ENCODE measurements at regions not wholly inside any gene's neighbourhood (a gene's known extent, or its start where the extent isn't known, plus 50 kb on each side); places are given as distances from the start of the nearest gene placed in this dataset.

DNA sequence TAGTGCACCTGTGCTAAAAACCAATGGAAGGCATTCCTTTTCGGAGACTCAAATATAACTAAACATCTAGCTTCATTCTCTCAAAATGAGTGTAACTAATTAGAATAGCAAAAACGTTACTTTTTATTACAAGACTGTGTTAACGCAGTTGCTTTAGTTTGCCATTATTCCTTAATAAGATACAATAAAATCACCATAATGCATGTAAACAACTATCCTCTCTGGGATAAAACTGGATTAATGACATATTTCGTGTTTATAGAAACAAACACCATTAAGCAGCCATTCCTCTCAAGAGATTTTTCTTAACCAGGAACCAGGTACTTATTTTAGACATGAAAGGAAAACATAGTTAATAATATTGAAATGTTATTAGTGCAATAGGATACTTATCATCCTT lies 512.8 kb upstream of the B3GALT2 start:
- Histone ChIP-seq H3K27me3 (ENCODE audit: control insufficient read depth, insufficient read depth, low read length, poor library complexity, severe bottlenecking) (no peaks in the 10 kb centered on the region), H3K4me1 (ENCODE audit: control insufficient read depth, insufficient read depth, low read length) (no peaks in the 10 kb centered on the region), H3K9ac (ENCODE audit: extremely low read depth, low read length, poor library complexity, severe bottlenecking) (no peak overlapping the region), H3K9me3 (ENCODE audit: control insufficient read depth, low read length) (no peaks in the 10 kb centered on the region), H3K4me3 (ENCODE audit: low read length) (no peak overlapping the region), H3K36me3 (ENCODE audit: control insufficient read depth, insufficient read depth, low read length) (no peaks in the 10 kb centered on the region), H3K27ac (ENCODE audit: low read depth, low read length) (no peak overlapping the region)
- H3K27ac Mint-ChIP-seq: no peak overlapping the region
- no peaks in the 10 kb centered on the region for H3K36me3 Mint-ChIP-seq (ENCODE audit: low read depth)
- WGBS, 2 experiments (ENCODE audit: insufficient coverage in 1 of 2, insufficient read length in 1 of 2): 91 to 97% methylated on average over 2 to 4 of the region's 4 CpGs
- TF ChIP-seq, protein P1, sequence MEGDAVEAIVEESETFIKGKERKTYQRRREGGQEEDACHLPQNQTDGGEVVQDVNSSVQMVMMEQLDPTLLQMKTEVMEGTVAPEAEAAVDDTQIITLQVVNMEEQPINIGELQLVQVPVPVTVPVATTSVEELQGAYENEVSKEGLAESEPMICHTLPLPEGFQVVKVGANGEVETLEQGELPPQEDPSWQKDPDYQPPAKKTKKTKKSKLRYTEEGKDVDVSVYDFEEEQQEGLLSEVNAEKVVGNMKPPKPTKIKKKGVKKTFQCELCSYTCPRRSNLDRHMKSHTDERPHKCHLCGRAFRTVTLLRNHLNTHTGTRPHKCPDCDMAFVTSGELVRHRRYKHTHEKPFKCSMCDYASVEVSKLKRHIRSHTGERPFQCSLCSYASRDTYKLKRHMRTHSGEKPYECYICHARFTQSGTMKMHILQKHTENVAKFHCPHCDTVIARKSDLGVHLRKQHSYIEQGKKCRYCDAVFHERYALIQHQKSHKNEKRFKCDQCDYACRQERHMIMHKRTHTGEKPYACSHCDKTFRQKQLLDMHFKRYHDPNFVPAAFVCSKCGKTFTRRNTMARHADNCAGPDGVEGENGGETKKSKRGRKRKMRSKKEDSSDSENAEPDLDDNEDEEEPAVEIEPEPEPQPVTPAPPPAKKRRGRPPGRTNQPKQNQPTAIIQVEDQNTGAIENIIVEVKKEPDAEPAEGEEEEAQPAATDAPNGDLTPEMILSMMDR (conservative IDR thresholded peaks at IDR 0.05): no peak
- no peak overlapping the region for H3K4me3 Mint-ChIP-seq
- no peaks in the 10 kb centered on the region for H3K9me3 Mint-ChIP-seq
- peaks cover 14% of the 10 kb centered on the region for H3K4me1 Mint-ChIP-seq
- DNase-seq: no peak
- no peaks in the 10 kb centered on the region for H3K27me3 Mint-ChIP-seq (ENCODE audit: insufficient read depth)

DNA sequence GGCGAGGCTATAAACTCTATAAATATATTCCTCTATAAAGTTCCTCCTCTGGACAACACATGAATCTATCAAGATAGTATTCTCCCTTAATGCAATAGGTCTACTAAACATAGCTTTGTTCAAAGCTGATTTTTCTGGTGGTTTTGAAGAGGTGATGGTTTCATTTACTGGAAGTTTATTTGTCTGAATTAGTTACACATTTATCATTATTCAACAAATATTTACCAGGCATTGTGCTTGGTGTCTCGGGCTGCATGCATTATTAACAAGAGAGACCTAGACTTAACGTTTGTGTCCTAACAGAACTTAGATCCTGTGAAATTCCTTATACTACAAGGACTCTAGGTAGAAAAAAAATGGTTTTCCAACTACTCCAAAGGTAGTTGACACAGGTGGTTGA lies 511.4 kb upstream of the B3GALT2 start:
- H3K36me3 Mint-ChIP-seq (ENCODE audit: low read depth): no peaks in the 10 kb centered on the region

DNA sequence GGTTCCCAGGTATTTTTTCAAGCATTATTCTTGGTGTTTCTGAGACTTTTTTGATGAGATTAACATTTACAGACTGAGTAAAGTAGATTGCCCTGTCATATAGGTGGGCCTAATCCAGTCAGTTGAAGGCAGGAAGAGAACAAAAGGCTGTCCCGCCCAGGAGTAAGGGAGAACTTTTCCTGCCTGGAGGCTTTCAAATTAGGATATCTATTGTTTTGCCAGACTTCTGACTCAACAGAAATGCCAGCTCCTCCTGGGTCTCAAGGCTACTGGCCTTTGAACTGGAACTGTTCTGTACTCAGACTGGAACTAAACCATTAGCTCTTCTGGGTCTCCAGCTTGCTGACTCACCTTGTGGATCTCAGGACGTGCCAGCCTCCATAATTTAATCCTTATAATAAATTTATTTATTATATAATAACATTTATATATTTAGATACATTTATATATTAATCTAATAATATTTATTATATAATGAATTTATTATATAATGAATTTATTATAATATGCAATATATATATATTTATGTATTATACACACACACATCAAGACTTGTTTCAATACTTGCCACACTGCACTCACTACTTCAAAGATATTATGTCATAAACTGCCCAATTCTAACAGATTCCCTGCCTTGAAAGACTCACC lies 510.8 kb upstream of the B3GALT2 start:
- Mint-ChIP-seq H3K36me3 (ENCODE audit: low read depth) (no peaks in the 10 kb centered on the region), H3K4me1 (peaks cover 14% of the 10 kb centered on the region), H3K9me3 (no peaks in the 10 kb centered on the region), H3K27me3 (ENCODE audit: insufficient read depth) (no peaks in the 10 kb centered on the region), H3K27ac (no peak overlapping the region), H3K4me3 (no peak overlapping the region)
- TF ChIP-seq, protein P1 (conservative IDR thresholded peaks at IDR 0.05): no peak
- H3K27me3 ChIP-seq (ENCODE audit: control insufficient read depth, insufficient read depth, low read length, poor library complexity, severe bottlenecking): no peaks in the 10 kb centered on the region
- WGBS, 2 experiments (ENCODE audit: insufficient coverage in 1 of 2, insufficient read length in 1 of 2): 83% methylated on average over 1 of the region's 2 CpGs; no CpG with 5 or more reads in 1 of the 2 experiments
- DNase-seq: no peak
- no peaks in the 10 kb centered on the region for H3K36me3 ChIP-seq (ENCODE audit: control insufficient read depth, insufficient read depth, low read length)
- H3K9ac ChIP-seq (ENCODE audit: extremely low read depth, low read length, poor library complexity, severe bottlenecking): no peak overlapping the region
- no peaks in the 10 kb centered on the region for H3K9me3 ChIP-seq (ENCODE audit: control insufficient read depth, low read length)
- H3K27ac ChIP-seq (ENCODE audit: low read depth, low read length): no peak overlapping the region
- H3K4me3 ChIP-seq (ENCODE audit: low read length): no peak overlapping the region
- H3K4me1 ChIP-seq (ENCODE audit: control insufficient read depth, insufficient read depth, low read length): no peaks in the 10 kb centered on the region

More for the DNA sequence above, 511.4 kb upstream of the B3GALT2 start:
- Mint-ChIP-seq H3K27me3 (ENCODE audit: insufficient read depth) (no peaks in the 10 kb centered on the region), H3K27ac (no peak overlapping the region), H3K4me1 (peaks cover 14% of the 10 kb centered on the region), H3K4me3 (no peak overlapping the region), H3K9me3 (no peaks in the 10 kb centered on the region)
- no peaks in the 10 kb centered on the region for H3K4me1 ChIP-seq (ENCODE audit: control insufficient read depth, insufficient read depth, low read length)
- no peak overlapping the region for H3K27ac ChIP-seq (ENCODE audit: low read depth, low read length)
- no peak for DNase-seq
- H3K4me3 ChIP-seq (ENCODE audit: low read length): no peak overlapping the region
- TF ChIP-seq, protein P1 (conservative IDR thresholded peaks at IDR 0.05): no peak
- H3K27me3 ChIP-seq (ENCODE audit: control insufficient read depth, insufficient read depth, low read length, poor library complexity, severe bottlenecking): no peaks in the 10 kb centered on the region
- H3K36me3 ChIP-seq (ENCODE audit: control insufficient read depth, insufficient read depth, low read length): no peaks in the 10 kb centered on the region
- no peak overlapping the region for H3K9ac ChIP-seq (ENCODE audit: extremely low read depth, low read length, poor library complexity, severe bottlenecking)
- 81 to 100% methylated on average over 1 to 3 of the region's 3 CpGs for WGBS, 2 experiments (ENCODE audit: insufficient coverage in 1 of 2, insufficient read length in 1 of 2)
- H3K9me3 ChIP-seq (ENCODE audit: control insufficient read depth, low read length): no peaks in the 10 kb centered on the region
